ENCODE measurements at regions not wholly inside any gene's neighbourhood (a gene's known extent, or its start where the extent isn't known, plus 50 kb on each side); places are given as distances from the start of the nearest gene placed in this dataset.
"Not testable (repeated sequence)": the region's sequence is repeated elsewhere in the genome, so short reads cannot be mapped to it uniquely, and the experiment has no call there.

DNA sequence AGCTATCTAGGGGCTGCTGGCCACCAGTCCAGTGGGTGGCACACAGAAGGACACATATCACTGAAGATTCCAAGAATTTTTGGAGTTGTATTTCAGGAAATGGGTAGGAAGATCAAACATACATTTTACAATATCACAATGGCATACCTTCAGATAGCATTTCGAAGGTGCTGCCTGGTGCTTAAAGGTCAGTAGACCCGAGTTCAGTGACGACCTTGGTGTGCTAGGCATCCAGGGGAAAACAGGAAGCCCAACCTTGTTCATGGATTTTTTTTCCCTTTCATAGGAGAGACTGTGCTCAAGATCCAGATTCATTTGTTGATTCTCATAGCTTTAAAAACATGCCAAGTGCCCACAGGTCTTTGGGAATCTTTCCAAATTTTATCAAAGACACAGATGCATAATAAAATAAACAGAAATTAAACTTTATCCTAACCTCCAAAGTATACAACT lies 51.0 kb upstream of the RCBTB2 start:
- H3K4me3 ChIP-seq (ENCODE audit: control insufficient read depth, low read depth, low read length), result no peak overlapping the region
- TF ChIP-seq, protein P1, sequence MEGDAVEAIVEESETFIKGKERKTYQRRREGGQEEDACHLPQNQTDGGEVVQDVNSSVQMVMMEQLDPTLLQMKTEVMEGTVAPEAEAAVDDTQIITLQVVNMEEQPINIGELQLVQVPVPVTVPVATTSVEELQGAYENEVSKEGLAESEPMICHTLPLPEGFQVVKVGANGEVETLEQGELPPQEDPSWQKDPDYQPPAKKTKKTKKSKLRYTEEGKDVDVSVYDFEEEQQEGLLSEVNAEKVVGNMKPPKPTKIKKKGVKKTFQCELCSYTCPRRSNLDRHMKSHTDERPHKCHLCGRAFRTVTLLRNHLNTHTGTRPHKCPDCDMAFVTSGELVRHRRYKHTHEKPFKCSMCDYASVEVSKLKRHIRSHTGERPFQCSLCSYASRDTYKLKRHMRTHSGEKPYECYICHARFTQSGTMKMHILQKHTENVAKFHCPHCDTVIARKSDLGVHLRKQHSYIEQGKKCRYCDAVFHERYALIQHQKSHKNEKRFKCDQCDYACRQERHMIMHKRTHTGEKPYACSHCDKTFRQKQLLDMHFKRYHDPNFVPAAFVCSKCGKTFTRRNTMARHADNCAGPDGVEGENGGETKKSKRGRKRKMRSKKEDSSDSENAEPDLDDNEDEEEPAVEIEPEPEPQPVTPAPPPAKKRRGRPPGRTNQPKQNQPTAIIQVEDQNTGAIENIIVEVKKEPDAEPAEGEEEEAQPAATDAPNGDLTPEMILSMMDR (conservative IDR thresholded peaks at IDR 0.05; ENCODE audit: control insufficient read depth, insufficient read depth, low read depth, low read length), result no peak
- DNase-seq (ENCODE audit: low read depth), result no peak

DNA sequence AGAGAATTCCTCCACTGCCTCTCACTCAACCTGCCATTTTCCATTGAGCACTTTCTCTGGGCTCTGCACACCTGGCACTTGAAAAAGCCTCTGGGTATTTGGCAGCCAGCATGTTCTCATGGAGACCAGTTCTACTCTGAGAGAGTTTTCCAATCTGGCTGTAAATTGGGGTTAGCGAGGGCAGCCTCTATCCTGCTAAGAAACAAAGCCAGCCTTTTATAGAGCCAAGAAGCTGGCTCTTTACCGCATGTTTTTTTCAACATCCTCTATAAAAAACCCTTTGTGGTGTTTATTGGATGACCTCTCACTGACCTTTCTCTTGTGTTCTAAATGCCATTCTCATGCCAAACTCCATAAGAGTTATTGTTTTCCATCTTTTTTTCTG lies 52.6 kb upstream of the RCBTB2 start:
- DNase-seq (ENCODE audit: low read depth), result peak; percentile 39
- TF ChIP-seq, protein P1 (conservative IDR thresholded peaks at IDR 0.05; ENCODE audit: control insufficient read depth, insufficient read depth, low read depth, low read length), result no peak
- H3K4me3 ChIP-seq (ENCODE audit: control insufficient read depth, low read depth, low read length), result no peak overlapping the region

DNA sequence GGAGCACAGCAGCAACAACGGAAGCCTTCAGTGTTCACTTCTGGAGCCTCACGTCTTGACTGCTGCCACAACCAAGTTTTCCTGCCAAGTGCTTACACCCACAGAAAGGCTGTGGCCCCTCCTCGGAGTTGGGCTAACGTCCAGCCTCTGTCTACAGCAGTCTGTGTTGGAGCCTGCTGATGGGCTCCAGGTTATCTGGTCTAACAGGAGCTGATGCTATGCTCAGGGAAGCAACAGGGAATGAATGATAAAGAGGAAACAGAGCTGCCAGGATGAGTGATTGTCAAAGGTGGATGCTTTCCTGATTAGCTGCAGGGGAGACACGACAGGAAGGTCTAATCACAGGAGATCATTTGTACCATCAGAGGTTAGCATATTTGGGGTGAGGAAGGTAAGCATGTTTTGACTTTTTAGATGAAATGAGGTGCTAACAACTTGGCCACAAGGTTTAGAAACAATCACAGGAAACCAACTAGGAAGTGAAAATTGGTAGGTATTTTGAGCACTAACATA lies 53.8 kb upstream of the RCBTB2 start:
- H3K4me3 ChIP-seq (ENCODE audit: control insufficient read depth, low read depth, low read length), result no peak overlapping the region
- DNase-seq (ENCODE audit: low read depth), result peak; percentile 32
- TF ChIP-seq, protein P1 (conservative IDR thresholded peaks at IDR 0.05; ENCODE audit: control insufficient read depth, insufficient read depth, low read depth, low read length), result no peak

DNA sequence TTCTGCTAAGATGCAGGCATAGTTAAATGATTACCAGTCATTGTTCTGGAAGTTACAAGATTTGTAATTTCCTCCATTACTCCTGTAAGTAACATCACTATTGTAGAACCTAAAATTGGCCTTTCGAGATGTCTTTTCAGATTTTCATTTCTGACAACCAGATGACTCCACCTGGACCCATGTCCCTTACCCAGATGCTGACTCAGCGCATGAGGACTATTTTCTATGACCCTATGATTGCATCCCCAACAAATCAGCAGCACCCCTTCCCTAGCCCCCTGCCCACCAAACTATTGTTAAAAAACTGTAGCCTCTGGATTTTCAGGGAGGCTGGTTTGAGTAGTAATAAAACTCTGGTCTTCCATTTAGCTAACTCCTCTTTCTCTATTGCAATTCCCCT lies 55.2 kb upstream of the RCBTB2 start:
- TF ChIP-seq, protein P1 (conservative IDR thresholded peaks at IDR 0.05; ENCODE audit: control insufficient read depth, insufficient read depth, low read depth, low read length), result no peak
- no peak for DNase-seq (ENCODE audit: low read depth)

DNA sequence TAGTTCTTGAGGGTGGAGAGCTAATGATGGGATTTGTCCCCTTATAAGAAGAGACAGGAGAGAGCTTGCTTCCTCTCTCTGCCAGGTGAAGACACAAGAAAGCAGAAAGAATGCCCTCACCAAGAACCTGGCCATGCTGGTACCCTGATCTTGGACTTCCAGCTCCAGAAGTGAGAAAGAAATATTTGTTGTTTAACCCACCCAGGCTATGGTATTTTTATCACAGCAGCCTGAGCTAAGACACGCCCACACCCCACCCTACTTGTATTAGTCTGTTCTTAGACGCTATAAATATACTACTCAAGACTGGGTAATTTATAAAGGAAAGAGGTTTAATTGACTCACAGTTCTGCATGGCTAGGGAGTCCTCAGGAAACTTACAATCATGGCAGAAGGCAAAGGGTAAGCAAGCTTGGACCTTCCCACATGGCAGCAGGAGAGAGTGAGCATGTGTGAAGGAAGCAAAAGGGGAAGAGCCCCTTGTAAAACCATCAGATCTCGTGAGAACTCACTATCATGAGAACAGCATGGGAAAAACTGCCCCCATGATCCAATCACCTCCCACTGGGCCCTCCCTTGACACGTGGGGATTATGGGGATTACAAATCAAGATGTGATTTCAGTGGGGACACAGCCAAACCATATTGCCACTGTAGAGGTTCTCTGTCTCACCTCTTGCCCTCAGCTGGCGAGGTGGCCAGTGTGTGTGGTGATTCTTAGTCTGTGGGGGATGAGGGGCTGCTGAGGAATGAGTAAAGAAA lies 57.4 kb upstream of the RCBTB2 start:
- TF ChIP-seq, protein P1 (conservative IDR thresholded peaks at IDR 0.05; ENCODE audit: control insufficient read depth, insufficient read depth, low read depth, low read length), result no peak
- no peak overlapping the region for H3K4me3 ChIP-seq (ENCODE audit: control insufficient read depth, low read depth, low read length)
- DNase-seq (ENCODE audit: low read depth), result no peak

More for the DNA sequence above, 55.2 kb upstream of the RCBTB2 start:
- no peak overlapping the region for H3K4me3 ChIP-seq (ENCODE audit: control insufficient read depth, low read depth, low read length)

DNA sequence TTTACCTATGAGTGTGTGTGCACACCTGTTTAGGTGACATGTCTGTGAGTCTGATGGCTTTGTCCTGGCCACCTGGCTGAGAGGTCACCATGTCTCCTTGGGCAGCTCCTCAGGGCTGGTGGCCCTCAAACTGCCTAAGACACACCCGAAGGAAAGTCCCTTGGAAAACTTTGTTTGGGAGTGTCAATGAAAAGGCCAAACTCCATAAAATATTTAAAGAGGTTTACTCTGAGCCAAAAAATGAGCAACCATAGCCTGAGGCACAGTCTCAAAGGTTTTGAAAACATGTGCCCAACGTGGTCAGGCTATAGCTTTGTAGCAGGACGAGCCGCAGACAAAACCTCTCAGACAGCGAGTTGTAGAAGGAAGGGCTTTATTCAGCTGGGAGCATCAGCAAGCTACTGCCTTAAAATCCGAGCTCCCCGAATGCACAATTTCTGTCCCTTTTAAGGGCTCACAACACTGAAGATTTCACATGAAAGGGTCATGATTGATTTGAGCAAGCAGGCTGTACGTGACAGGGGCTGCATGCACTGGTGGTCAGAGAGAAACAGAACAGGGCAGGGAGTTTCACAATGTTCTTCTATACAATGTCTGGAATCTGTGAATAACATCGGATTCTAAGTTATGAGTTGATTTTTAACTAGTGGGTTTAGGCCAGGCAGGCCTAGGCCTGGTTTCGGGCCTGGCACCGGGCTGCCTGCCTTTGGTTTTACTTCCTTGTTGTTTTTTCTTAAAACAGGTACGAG lies 58.4 kb upstream of the RCBTB2 start:
- H3K4me3 ChIP-seq (ENCODE audit: control insufficient read depth, low read depth, low read length); DNase-seq (ENCODE audit: low read depth): not testable (repeated sequence)
